SU-DHL-6 (cell line): ENCODE measurements at regions not wholly inside any gene's neighbourhood (a gene's known extent, or its start where the extent isn't known, plus 50 kb on each side); places are given as distances from the start of the nearest gene placed in this dataset.

ENCODE experiments used
- CTCF ChIP-seq: fragments of 200-600 bp; sonication (generic); IDR thresholded peaks from one replicate; pipeline ENCODE4 v1.5.1; 2017; ENCODE audit warnings: antibody characterized with exemption, mild to moderate bottlenecking, low read length, moderate library complexity; ENCODE audit not compliant: insufficient read depth, poor library complexity, severe bottlenecking
- EZH2phosphoT487 ChIP-seq: fragments of 200-600 bp; sonication (generic), shearing (Covaris generic); conservative IDR thresholded peaks from 2 replicates; pipeline ENCODE4 v1.6.1; 2018; ENCODE audit warnings: mild to moderate bottlenecking, antibody characterized with exemption, low read length, moderate library complexity, mixed read lengths

- no peak for TF ChIP-seq CTCF
- TF ChIP-seq EZH2phosphoT487, result no peak
Observed at GRCh38 chr5:21154526-21154925, 1166.5 kb upstream of the CDH18 start.
